Liver (tissue), 8 donors: ENCODE measurements at regions not wholly inside any gene's neighbourhood (a gene's known extent, or its start where the extent isn't known, plus 50 kb on each side); places are given as distances from the start of the nearest gene placed in this dataset.

Source experiments
- DNase-seq: peaks from one replicate; pipeline ENCODE4 v3.0.0-alpha.2; 2017; ENCODE audit warnings: low spot score
- H3K27ac ChIP-seq, 2 donors: one replicate each; pipeline ENCODE4 v1.7.0; 2013; ENCODE audit warnings: inconsistent platforms in 2 of 2, low read length in 2 of 2, control low read depth in 1 of 2, low read depth in 1 of 2, mild to moderate bottlenecking in 1 of 2
- H3K27me3 ChIP-seq, 4 donors: one replicate each; pipeline versions ENCODE4 v1.6.1 to v1.7.0; 2013; ENCODE audit warnings: low read length in 3 of 4, inconsistent platforms in 1 of 4, mild to moderate bottlenecking in 1 of 4, moderate library complexity in 1 of 4; ENCODE audit not compliant: control insufficient read depth in 4 of 4, insufficient read depth in 4 of 4
- H3K36me3 ChIP-seq, 4 donors: one replicate each; pipeline versions ENCODE4 v1.6.1 to v1.7.0; 2013; ENCODE audit warnings: low read length in 3 of 4, mild to moderate bottlenecking in 3 of 4, low read depth in 1 of 4, moderate library complexity in 1 of 4; ENCODE audit not compliant: control insufficient read depth in 4 of 4, insufficient read depth in 3 of 4
- H3K4me1 ChIP-seq, 4 donors: one replicate each; pipeline versions ENCODE4 v1.6.1 to v1.7.0; 2013; ENCODE audit warnings: low read length in 3 of 4, mild to moderate bottlenecking in 3 of 4, moderate library complexity in 1 of 4; ENCODE audit not compliant: control insufficient read depth in 4 of 4, insufficient read depth in 4 of 4
- H3K4me3 ChIP-seq, 3 donors: one replicate each; pipeline versions ENCODE4 v1.6.1 to v1.7.0; 2013; ENCODE audit warnings: low read length in 3 of 3, control low read depth in 1 of 3, low read depth in 1 of 3, mild to moderate bottlenecking in 1 of 3
- H3K9ac ChIP-seq, 2 donors: one replicate each; pipeline ENCODE4 v1.7.0; 2013; ENCODE audit warnings: low read length in 2 of 2, mild to moderate bottlenecking in 2 of 2, moderate library complexity in 2 of 2, control low read depth in 1 of 2, low read depth in 1 of 2
- H3K9me3 ChIP-seq, 4 donors: one replicate each; pipeline versions ENCODE4 v1.6.1 to v1.7.0; 2013; ENCODE audit warnings: low read length in 3 of 4; ENCODE audit not compliant: control insufficient read depth in 4 of 4
- ATF3 ChIP-seq: IDR thresholded peaks from 2 replicates; pipeline ENCODE4 v1.6.1; 2016; ENCODE audit warnings: antibody characterized with exemption
- CTCF ChIP-seq: fragments of 150-350 bp; IDR thresholded peaks from 2 replicates; pipeline ENCODE4 v1.5.1; 2017; ENCODE audit warnings: improper control_type of control experiment, low read depth, low read length; ENCODE audit not compliant: missing input control
- EGR1 ChIP-seq, 2 donors: IDR thresholded peaks; 2 replicates each; pipeline ENCODE4 v1.6.1; 2016 to 2018; ENCODE audit warnings: antibody characterized with exemption in 2 of 2, low read depth in 2 of 2
- FOXA1 ChIP-seq: IDR thresholded peaks from 2 replicates; pipeline ENCODE4 v1.6.1; 2016; ENCODE audit warnings: antibody characterized with exemption
- FOXA2 ChIP-seq: IDR thresholded peaks from 2 replicates; pipeline ENCODE4 v1.6.1; 2016; ENCODE audit warnings: antibody characterized with exemption
- GABPA ChIP-seq, 2 donors: IDR thresholded peaks in 1 of 2; conservative IDR thresholded peaks in 1 of 2; 2 replicates each; pipeline ENCODE4 v1.6.1; 2016; ENCODE audit warnings: antibody characterized with exemption in 2 of 2, mild to moderate bottlenecking in 1 of 2, moderate library complexity in 1 of 2
- HNF4A ChIP-seq, 2 donors: conservative IDR thresholded peaks; 2 replicates each; pipeline ENCODE4 v1.6.1; 2016; ENCODE audit warnings: antibody characterized with exemption in 2 of 2, mild to moderate bottlenecking in 2 of 2
- HNF4G ChIP-seq: IDR thresholded peaks from 2 replicates; pipeline ENCODE4 v1.6.1; 2016; ENCODE audit warnings: antibody characterized with exemption
- JUND ChIP-seq, 2 donors: IDR thresholded peaks; 2 replicates each; pipeline ENCODE4 v1.6.1; 2016; ENCODE audit warnings: antibody characterized with exemption in 2 of 2
- MAX ChIP-seq: IDR thresholded peaks from 2 replicates; pipeline ENCODE4 v1.6.1; 2016; ENCODE audit warnings: antibody characterized with exemption
- NR2F2 ChIP-seq: IDR thresholded peaks from 2 replicates; pipeline ENCODE4 v1.6.1; 2016; ENCODE audit warnings: antibody characterized with exemption
- RAD21 ChIP-seq, 2 donors: IDR thresholded peaks; 2 replicates each; pipeline ENCODE4 v1.6.1; 2016; ENCODE audit warnings: antibody characterized with exemption in 2 of 2, mild to moderate bottlenecking in 2 of 2
- REST ChIP-seq: IDR thresholded peaks from 2 replicates; pipeline ENCODE4 v1.6.1; 2016; ENCODE audit warnings: antibody characterized with exemption, mild to moderate bottlenecking
- RXRA ChIP-seq, 2 donors: IDR thresholded peaks; 2 replicates each; pipeline ENCODE4 v1.6.1; 2017 to 2018; ENCODE audit warnings: antibody characterized with exemption in 2 of 2, mild to moderate bottlenecking in 1 of 2
- SP1 ChIP-seq: IDR thresholded peaks from 2 replicates; pipeline ENCODE4 v1.6.1; 2018; ENCODE audit warnings: antibody characterized with exemption, mild to moderate bottlenecking
- TAF1 ChIP-seq: conservative IDR thresholded peaks from 2 replicates; pipeline ENCODE4 v1.6.1; 2016; ENCODE audit warnings: antibody characterized with exemption, mild to moderate bottlenecking
- YY1 ChIP-seq: IDR thresholded peaks from 2 replicates; pipeline ENCODE4 v1.6.1; 2016; ENCODE audit warnings: antibody characterized with exemption, mild to moderate bottlenecking
- ZBTB33 ChIP-seq: IDR thresholded peaks from 2 replicates; pipeline ENCODE4 v1.6.1; 2016; ENCODE audit warnings: antibody characterized with exemption
- WGBS: extraction: QIAGEN DNeasy Blood & Tissue Kit; methylation state at CpG from one replicate; pipeline ENCODE4 v1.1.7; 2013; 5-methylcytosine and 5-hydroxymethylcytosine counted together
- donor health status: healthy.
- donor health status: healthy.
- donor health status: healthy.
- donor health status: healthy.
- donor health status: healthy.

GRCh38 chr5:34494111-34494755 lies 161.9 kb upstream of the RAI14 start (continued):
- TF ChIP-seq ZBTB33 (no peak), TAF1 (no peak), GABPA (IDR thresholded peaks at IDR 0.05 in 1 of 2, conservative IDR thresholded peaks at IDR 0.05 in 1 of 2) (no peak), JUND (IDR thresholded peaks at IDR 0.05) (no peak), FOXA1 (no peak), SP1 (no peak), EGR1 (IDR thresholded peaks at IDR 0.05; ENCODE audit: low read depth in 2 of 2) (no peak)

GRCh38 chr5:34495178-34495577 lies 160.9 kb upstream of the RAI14 start:
- peaks cover 2 to 10% (median 8%) of the 10 kb centered on the region in 4 donors for H3K4me1 ChIP-seq
- no peaks in the 10 kb centered on the region for H3K9me3 ChIP-seq
- H3K9ac ChIP-seq, result no peak overlapping the region
- TF ChIP-seq ZBTB33 (no peak), REST (no peak), MAX (no peak), JUND (IDR thresholded peaks at IDR 0.05) (no peak), SP1 (no peak), ATF3 (no peak), RAD21 (IDR thresholded peaks at IDR 0.05) (no peak), YY1 (no peak), EGR1 (IDR thresholded peaks at IDR 0.05; ENCODE audit: low read depth in 2 of 2) (no peak), RXRA (IDR thresholded peaks at IDR 0.05) (no peak), CTCF (no peak), HNF4A (conservative IDR thresholded peaks at IDR 0.05) (no peak), HNF4G (no peak), GABPA (IDR thresholded peaks at IDR 0.05 in 1 of 2, conservative IDR thresholded peaks at IDR 0.05 in 1 of 2) (no peak), TAF1 (no peak), FOXA1 (no peak), FOXA2 (no peak), NR2F2 (no peak)
- H3K27ac ChIP-seq, result no peak overlapping the region
- WGBS, result 71% methylated on average over 4 of the region's 4 CpGs
- no peak overlapping the region for H3K4me3 ChIP-seq
- no peaks in the 10 kb centered on the region for H3K27me3 ChIP-seq
- no peaks in the 10 kb centered on the region for H3K36me3 ChIP-seq
- no peak for DNase-seq
